ENCODE measurements at regions not wholly inside any gene's neighbourhood (a gene's known extent, or its start where the extent isn't known, plus 50 kb on each side); places are given as distances from the start of the nearest gene placed in this dataset.

GRCh38 chr7:46391231-46392201 is 470.4 kb upstream of the IGFBP3 start:
- no peak for TF ChIP-seq CTCF (IDR thresholded peaks at IDR 0.05)

- no peak for TF ChIP-seq CTCF (IDR thresholded peaks at IDR 0.05)
Measured at GRCh38 chr7:46390042-46390441, 469.0 kb upstream of the IGFBP3 start.

GRCh38 chr7:46389146-46389545 is 468.1 kb upstream of the IGFBP3 start:
- TF ChIP-seq CTCF (IDR thresholded peaks at IDR 0.05): no peak

- TF ChIP-seq CTCF (IDR thresholded peaks at IDR 0.05): no peak
Measured at GRCh38 chr7:46387646-46388045, 466.6 kb upstream of the IGFBP3 start.

GRCh38 chr7:46386428-46387399 is 465.6 kb upstream of the IGFBP3 start:
- no peak for TF ChIP-seq CTCF (IDR thresholded peaks at IDR 0.05)

- TF ChIP-seq CTCF (IDR thresholded peaks at IDR 0.05): no peak
Measured at GRCh38 chr7:46385662-46386309, 464.7 kb upstream of the IGFBP3 start.

GRCh38 chr7:46383605-46384004 is 462.5 kb upstream of the IGFBP3 start:
- TF ChIP-seq CTCF (IDR thresholded peaks at IDR 0.05): no peak

Data from LNCAP (cell line).